ENCODE measurements at regions not wholly inside any gene's neighbourhood (a gene's known extent, or its start where the extent isn't known, plus 50 kb on each side); places are given as distances from the start of the nearest gene placed in this dataset.
A peak's percentile ranks its signal among the peaks of the same experiment; 100 is the strongest.

GRCh38 chr15:62782896-62783295 is 259.7 kb upstream of the TPM1 start:
- 81 to 100% (median 85%) methylated on average over 1 of the region's 1 CpG for WGBS, 5 donors
- H3K4me3 ChIP-seq: no peak overlapping the region
- H3K36me3 ChIP-seq: peaks cover 8 to 37% (median 33%) of the 10 kb centered on the region in 4 donors
- no peaks in the 10 kb centered on the region for H3K9me3 ChIP-seq
- TF ChIP-seq CTCF (IDR thresholded peaks at IDR 0.05) (no peak), POLR2A (IDR thresholded peaks at IDR 0.05) (no peak), POLR2AphosphoS5 (IDR thresholded peaks at IDR 0.05) (no peak), EP300 (IDR thresholded peaks at IDR 0.05) (no peak)
- no peaks in the 10 kb centered on the region for H3K27me3 ChIP-seq
- intact Hi-C loops (cut with DNase I; ENCODE audit: low total_unique reads): no loop called here
- H3K27ac ChIP-seq: peak overlapping the region in 4 of 5 donors; percentile 47 to 66 (median 64)
- no peak for DNase-seq
- peaks cover 0 to 21% (median 10%) of the 10 kb centered on the region in 4 donors for H3K4me1 ChIP-seq

GRCh38 chr15:62783303-62783957 is 259.1 kb upstream of the TPM1 start:
- 82 to 93% (median 90%) methylated on average over 7 to 14 of the region's 14 CpGs for WGBS, 5 donors
- intact Hi-C loops (cut with DNase I; ENCODE audit: low total_unique reads): no loop called here
- TF ChIP-seq CTCF (IDR thresholded peaks at IDR 0.05): no peak
- no peak for TF ChIP-seq POLR2AphosphoS5 (IDR thresholded peaks at IDR 0.05)
- TF ChIP-seq POLR2A (IDR thresholded peaks at IDR 0.05): no peak
- TF ChIP-seq EP300 (IDR thresholded peaks at IDR 0.05): no peak

GRCh38 chr15:62785881-62786828 is 256.4 kb upstream of the TPM1 start:
- DNase-seq: no peak
- intact Hi-C loops (cut with DNase I; ENCODE audit: low total_unique reads): no loop called here
- no peak overlapping the region for H3K27ac ChIP-seq
- H3K4me1 ChIP-seq: peaks cover 0 to 21% (median 10%) of the 10 kb centered on the region in 4 donors
- no peaks in the 10 kb centered on the region for H3K9me3 ChIP-seq
- no peaks in the 10 kb centered on the region for H3K27me3 ChIP-seq
- TF ChIP-seq POLR2AphosphoS5 (IDR thresholded peaks at IDR 0.05) (no peak), CTCF (IDR thresholded peaks at IDR 0.05) (no peak), POLR2A (IDR thresholded peaks at IDR 0.05) (no peak), EP300 (IDR thresholded peaks at IDR 0.05) (no peak)
- peaks cover 8 to 32% (median 22%) of the 10 kb centered on the region in 4 donors for H3K36me3 ChIP-seq
- H3K4me3 ChIP-seq: no peak overlapping the region
- WGBS, 5 donors: 58 to 82% (median 75%) methylated on average over 10 of the region's 10 CpGs

More at GRCh38 chr15:62783303-62783957, 259.1 kb upstream of the TPM1 start:
- Histone ChIP-seq H3K36me3 (peaks cover 8 to 34% (median 31%) of the 10 kb centered on the region in 4 donors), H3K27ac (no peak overlapping the region), H3K4me1 (peaks cover 0 to 21% (median 10%) of the 10 kb centered on the region in 4 donors), H3K27me3 (no peaks in the 10 kb centered on the region), H3K4me3 (no peak overlapping the region), H3K9me3 (no peaks in the 10 kb centered on the region)
- DNase-seq: no peak

GRCh38 chr15:62787401-62787800 is 255.1 kb upstream of the TPM1 start:
- 86 to 98% (median 95%) methylated on average over 7 of the region's 7 CpGs for WGBS, 5 donors
- TF ChIP-seq POLR2AphosphoS5 (IDR thresholded peaks at IDR 0.05) (no peak), CTCF (IDR thresholded peaks at IDR 0.05) (no peak), EP300 (IDR thresholded peaks at IDR 0.05) (no peak), POLR2A (IDR thresholded peaks at IDR 0.05) (no peak)
- H3K4me1 ChIP-seq: peaks cover 0 to 10% (median 4%) of the 10 kb centered on the region in 4 donors
- no peak overlapping the region for H3K4me3 ChIP-seq
- H3K27ac ChIP-seq: no peak overlapping the region
- no peak for DNase-seq
- H3K27me3 ChIP-seq: no peaks in the 10 kb centered on the region
- H3K9me3 ChIP-seq: no peaks in the 10 kb centered on the region
- intact Hi-C loops (cut with DNase I; ENCODE audit: low total_unique reads): no loop called here
- peaks cover 8 to 32% (median 23%) of the 10 kb centered on the region in 4 donors for H3K36me3 ChIP-seq
